ENCODE measurements at regions not wholly inside any gene's neighbourhood (a gene's known extent, or its start where the extent isn't known, plus 50 kb on each side); places are given as distances from the start of the nearest gene placed in this dataset.

- Histone ChIP-seq H4K20me1 (ENCODE audit: insufficient read depth) (no peaks in the 10 kb centered on the region), H3K9me2 (ENCODE audit: insufficient read depth) (no peaks in the 10 kb centered on the region), H3K9me3 (ENCODE audit: control insufficient read depth in 1 of 2, insufficient read depth in 1 of 2, low read depth in 1 of 2, low read length in 2 of 2) (no peaks in the 10 kb centered on the region), H3K4me3 (replicated peaks in 1 of 2; ENCODE audit: low read depth in 1 of 2, low read length in 2 of 2) (no peak overlapping the region), H3K36me3 (ENCODE audit: control insufficient read depth in 1 of 2, insufficient read depth in 2 of 2, low read length in 2 of 2) (no peaks in the 10 kb centered on the region), H3K27me3 (ENCODE audit: insufficient read depth, low read length) (no peaks in the 10 kb centered on the region), H3K4me1 (ENCODE audit: control insufficient read depth in 1 of 2, insufficient read depth in 2 of 2, low read length in 2 of 2) (peaks cover 0 to 16% of the 10 kb centered on the region in 2 experiments; a peak in 3 of 4 replicates), H3K79me2 (ENCODE audit: insufficient read depth, low read length) (no peaks in the 10 kb centered on the region), H3K9ac (ENCODE audit: low read length) (no peak overlapping the region), H3K4me2 (ENCODE audit: low read length) (no peak overlapping the region), H2AFZ (ENCODE audit: low read depth, low read length, poor library complexity, severe bottlenecking) (no peak overlapping the region), H3K27ac (ENCODE audit: low read depth, low read length) (no peak overlapping the region)
- TF ChIP-seq ZNF274 (IDR thresholded peaks at IDR 0.05; ENCODE audit: low read depth, low read length) (no peak), RAD21 (IDR thresholded peaks at IDR 0.05; ENCODE audit: low read depth) (no peak), JUND (IDR thresholded peaks at IDR 0.05) (no peak), ZBTB33 (IDR thresholded peaks at IDR 0.05; ENCODE audit: extremely low read depth, insufficient replicate concordance, low read length) (no peak), EZH2 (IDR thresholded peaks at IDR 0.05) (no peak), CEBPB (IDR thresholded peaks at IDR 0.05; ENCODE audit: low read depth) (no peak), ELF1 (IDR thresholded peaks at IDR 0.05; ENCODE audit: borderline replicate concordance, low read depth) (no peak), EZH2phosphoT487 (IDR thresholded peaks at IDR 0.05; ENCODE audit: borderline replicate concordance) (no peak), CBX3 (IDR thresholded peaks at IDR 0.05; ENCODE audit: low read depth) (no peak), YY1 (IDR thresholded peaks at IDR 0.05; ENCODE audit: extremely low read depth, insufficient replicate concordance, low read depth, low read length) (no peak), ATF3 (IDR thresholded peaks at IDR 0.05) (no peak), MAX (IDR thresholded peaks at IDR 0.05) (no peak), POLR2A (IDR thresholded peaks at IDR 0.05; ENCODE audit: borderline replicate concordance, extremely low read depth, insufficient read depth, insufficient read length) (no peak), CTCF (IDR thresholded peaks at IDR 0.05 in 2 of 3, conservative IDR thresholded peaks at IDR 0.05 in 1 of 3; ENCODE audit: borderline replicate concordance in 1 of 3, insufficient read depth in 1 of 3, low read depth in 2 of 3, low read length in 2 of 3) (no peak), REST (IDR thresholded peaks at IDR 0.05; ENCODE audit: low read depth) (no peak), POLR2AphosphoS5 (IDR thresholded peaks at IDR 0.05; ENCODE audit: low read depth, low read length) (no peak)
- BruUV-seq (replicated peaks) = no TSS peak
- RAD21 ChIA-PET (ENCODE audit: low non-redundant PET in 1 of 2, low total read pairs in 2 of 2, uncharacterized antibody in 2 of 2, unreplicated experiment in 2 of 2) = no interaction called here
- POLR2A ChIA-PET = no interaction called here
- ATAC-seq (no peak), DNase-seq (ENCODE audit: low read depth, low spot score) (no peak)
- intact Hi-C loops (cut with micrococcal nuclease) = no loop called here
- CTCF ChIA-PET = no interaction called here
These were observed 50.3 kb upstream of the LINC01488 start for GRCh38 chr11:69431136-69431535.
